NCI-H524 treated with DMSO at 0.1 percent for 48 hours (cell line): ENCODE measurements at regions not wholly inside any gene's neighbourhood (a gene's known extent, or its start where the extent isn't known, plus 50 kb on each side); places are given as distances from the start of the nearest gene placed in this dataset.
"Not testable (repeated sequence)": the region's sequence is repeated elsewhere in the genome, so short reads cannot be mapped to it uniquely, and the experiment has no call there.

Experiments used
- DNase-seq: peaks from one replicate; lab custom pipeline; 2025; lab: John Stamatoyannopoulos, UW

- no peak for DNase-seq
These were observed 55.0 kb downstream of the OXSM start for GRCh38 chr3:25844891-25845290.

- no peak for DNase-seq
These were observed 56.4 kb downstream of the OXSM start for GRCh38 chr3:25846282-25846681.

- no peak for DNase-seq
These were observed 59.2 kb downstream of the OXSM start for GRCh38 chr3:25849091-25849490.

- DNase-seq, result no peak
These were observed 59.9 kb downstream of the OXSM start for GRCh38 chr3:25849641-25850385.

- not testable (repeated sequence) for DNase-seq
These were observed 61.9 kb downstream of the OXSM start for GRCh38 chr3:25851693-25852259.

- no peak for DNase-seq
These were observed 64.3 kb downstream of the OXSM start for GRCh38 chr3:25854214-25854613.

- DNase-seq, result no peak
These were observed 64.7 kb downstream of the OXSM start for GRCh38 chr3:25854635-25855034.

GRCh38 chr3:25855266-25855784 lies 65.4 kb downstream of the OXSM start:
- no peak for DNase-seq

GRCh38 chr3:25856902-25857518 lies 67.1 kb downstream of the OXSM start:
- no peak for DNase-seq

GRCh38 chr3:25861566-25861965 lies 71.7 kb downstream of the OXSM start:
- DNase-seq, result no peak

- no peak for DNase-seq
These were observed 73.1 kb downstream of the OXSM start for GRCh38 chr3:25863011-25863415.

- DNase-seq, result no peak
These were observed 73.6 kb downstream of the OXSM start for GRCh38 chr3:25863416-25863959.

GRCh38 chr3:25870452-25870851 lies 80.6 kb downstream of the OXSM start:
- no peak for DNase-seq

- no peak for DNase-seq
These were observed 82.4 kb downstream of the OXSM start for GRCh38 chr3:25872200-25872877.

GRCh38 chr3:25883492-25883891 lies 93.6 kb downstream of the OXSM start:
- DNase-seq, result no peak

GRCh38 chr3:25884981-25885380 lies 95.1 kb downstream of the OXSM start:
- DNase-seq, result no peak

- DNase-seq, result no peak
These were observed 95.7 kb downstream of the OXSM start for GRCh38 chr3:25885544-25885943.

- no peak for DNase-seq
These were observed 98.0 kb downstream of the OXSM start for GRCh38 chr3:25887907-25888306.

- no peak for DNase-seq
These were observed 99.1 kb downstream of the OXSM start for GRCh38 chr3:25888892-25889524.

GRCh38 chr3:25889525-25889917 lies 99.6 kb downstream of the OXSM start:
- no peak for DNase-seq

GRCh38 chr3:25894101-25894500 lies 104.2 kb downstream of the OXSM start:
- DNase-seq, result no peak

GRCh38 chr3:25895031-25895430 lies 105.1 kb downstream of the OXSM start:
- DNase-seq, result no peak
